ENCODE measurements at regions not wholly inside any gene's neighbourhood (a gene's known extent, or its start where the extent isn't known, plus 50 kb on each side); places are given as distances from the start of the nearest gene placed in this dataset.

DNA sequence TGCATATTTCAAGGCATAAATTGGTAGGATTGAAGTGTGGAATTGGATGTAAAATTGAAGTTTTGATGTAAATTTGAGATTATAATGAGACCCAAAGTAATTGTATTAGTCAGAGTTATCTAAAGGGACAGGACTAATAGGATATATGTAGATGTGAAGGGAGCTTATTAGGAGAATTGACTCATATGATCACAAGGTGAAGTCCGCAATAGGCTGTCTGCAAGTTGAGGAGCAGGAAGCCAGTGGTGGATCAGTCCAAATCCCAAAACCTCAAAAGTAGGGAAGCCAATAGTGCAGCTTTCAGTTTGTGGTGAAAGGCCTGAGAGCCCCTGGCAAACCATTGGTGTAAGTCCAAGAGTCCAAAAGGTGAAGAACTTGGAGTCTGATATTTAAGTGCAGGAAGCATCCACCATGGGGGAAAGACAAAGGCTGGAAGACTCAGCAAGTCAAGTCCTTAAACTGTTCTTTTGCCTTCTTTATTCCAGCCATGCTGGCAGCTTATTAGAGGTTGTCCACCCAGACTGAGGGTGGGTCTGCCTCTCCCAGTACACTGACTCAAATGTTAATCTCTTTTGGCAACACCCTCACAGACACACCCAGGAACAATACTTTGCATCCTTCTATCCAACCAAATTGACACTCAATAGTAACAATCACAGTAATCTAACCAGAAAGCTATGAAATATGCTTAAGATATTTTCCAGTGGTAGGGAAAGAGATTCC, 442.6 kb upstream of the PTCHD4 start:
- H4K91ac ChIP-seq (ENCODE audit: low read length) = no peak overlapping the region
- H3K36me3 ChIP-seq (ENCODE audit: control insufficient read depth in 1 of 2, insufficient read depth in 2 of 2, low read depth in 1 of 2, low read length in 2 of 2) = no peaks in the 10 kb centered on the region
- no peak overlapping the region for H2BK5ac ChIP-seq (ENCODE audit: low read depth, low read length, poor library complexity, severe bottlenecking)
- H3K79me1 ChIP-seq (replicated peaks; ENCODE audit: low read length, poor library complexity, severe bottlenecking) = no peaks in the 10 kb centered on the region
- H2BK120ac ChIP-seq (ENCODE audit: low read depth, low read length) = no peak overlapping the region
- H3K4me1 ChIP-seq (ENCODE audit: control insufficient read depth, insufficient read depth, low read depth, low read length) = no peaks in the 10 kb centered on the region
- no peak overlapping the region for H4K8ac ChIP-seq (ENCODE audit: low read length)
- H2AK5ac ChIP-seq (ENCODE audit: low read length, severe bottlenecking) = no peak overlapping the region
- no peak overlapping the region for H3K4me2 ChIP-seq (ENCODE audit: low read length, poor library complexity, severe bottlenecking)
- no peak overlapping the region for H2BK15ac ChIP-seq (ENCODE audit: low read depth, poor library complexity, severe bottlenecking)
- H3K4me3 ChIP-seq (ENCODE audit: insufficient read depth in 1 of 2, low read depth in 1 of 2, low read length in 2 of 2) = no peak overlapping the region
- H2BK12ac ChIP-seq (ENCODE audit: low read length in 2 of 2) = no peak overlapping the region
- H2AFZ ChIP-seq (ENCODE audit: low read depth, low read length) = no peak overlapping the region
- no peak overlapping the region for H3K23ac ChIP-seq (ENCODE audit: low read length in 2 of 2)
- 95% methylated on average over 1 of the region's 1 CpG for WGBS
- no peak overlapping the region for H3K4ac ChIP-seq (ENCODE audit: low read depth in 1 of 2, low read length in 2 of 2)
- DNase-seq = no peak
- no peak overlapping the region for H3K27ac ChIP-seq (ENCODE audit: low read length, poor library complexity, severe bottlenecking)
- peaks cover 0 to 8% of the 10 kb centered on the region in 2 experiments for H3K27me3 ChIP-seq (ENCODE audit: control insufficient read depth in 1 of 2, insufficient read depth in 1 of 2, low read length in 2 of 2)
- H3K14ac ChIP-seq (ENCODE audit: low read length in 2 of 2) = no peak overlapping the region
- H3K9me3 ChIP-seq (ENCODE audit: control insufficient read depth, low read length) = peaks cover 9% of the 10 kb centered on the region
- no peak overlapping the region for H3K18ac ChIP-seq (ENCODE audit: low read depth in 1 of 2, low read length in 2 of 2)
- H3K9ac ChIP-seq (ENCODE audit: low read length) = no peak overlapping the region

DNA sequence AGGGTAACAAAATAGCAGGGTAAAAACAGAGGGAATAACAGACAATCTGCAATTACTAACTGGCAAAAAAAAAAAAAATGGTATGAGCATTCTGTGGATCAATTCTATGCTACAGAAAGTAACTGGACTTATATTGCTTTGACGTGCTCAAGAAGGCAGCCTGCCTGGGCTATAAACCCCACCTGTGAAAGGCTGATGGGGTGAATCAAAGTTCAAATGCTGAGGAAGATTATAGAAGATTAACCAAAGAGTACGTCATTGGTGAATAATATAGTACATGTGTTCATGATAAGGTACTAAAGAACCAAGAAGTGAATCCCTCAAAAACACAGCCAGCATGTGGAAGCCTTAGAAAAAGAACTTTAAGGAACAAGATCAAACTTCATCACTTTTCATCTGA, 441.9 kb upstream of the PTCHD4 start:
- Histone ChIP-seq H2BK12ac (ENCODE audit: low read length in 2 of 2) (no peak overlapping the region), H4K8ac (ENCODE audit: low read length) (no peak overlapping the region), H2BK120ac (ENCODE audit: low read depth, low read length) (no peak overlapping the region), H3K14ac (ENCODE audit: low read length in 2 of 2) (no peak overlapping the region), H3K4me1 (ENCODE audit: control insufficient read depth, insufficient read depth, low read depth, low read length) (no peaks in the 10 kb centered on the region), H3K4me2 (ENCODE audit: low read length, poor library complexity, severe bottlenecking) (no peak overlapping the region), H3K9ac (ENCODE audit: low read length) (no peak overlapping the region), H2BK5ac (ENCODE audit: low read depth, low read length, poor library complexity, severe bottlenecking) (no peak overlapping the region), H2AFZ (ENCODE audit: low read depth, low read length) (no peak overlapping the region), H2AK5ac (ENCODE audit: low read length, severe bottlenecking) (no peak overlapping the region), H3K27ac (ENCODE audit: low read length, poor library complexity, severe bottlenecking) (no peak overlapping the region), H4K91ac (ENCODE audit: low read length) (no peak overlapping the region), H3K23ac (ENCODE audit: low read length in 2 of 2) (no peak overlapping the region), H3K4me3 (ENCODE audit: insufficient read depth in 1 of 2, low read depth in 1 of 2, low read length in 2 of 2) (no peak overlapping the region), H2BK15ac (ENCODE audit: low read depth, poor library complexity, severe bottlenecking) (no peak overlapping the region), H3K18ac (ENCODE audit: low read depth in 1 of 2, low read length in 2 of 2) (no peak overlapping the region), H3K79me1 (replicated peaks; ENCODE audit: low read length, poor library complexity, severe bottlenecking) (no peaks in the 10 kb centered on the region), H3K4ac (ENCODE audit: low read depth in 1 of 2, low read length in 2 of 2) (no peak overlapping the region), H3K9me3 (ENCODE audit: control insufficient read depth, low read length) (peaks cover 9% of the 10 kb centered on the region), H3K27me3 (ENCODE audit: control insufficient read depth in 1 of 2, insufficient read depth in 1 of 2, low read length in 2 of 2) (peaks cover 0 to 8% of the 10 kb centered on the region in 2 experiments), H3K36me3 (ENCODE audit: control insufficient read depth in 1 of 2, insufficient read depth in 2 of 2, low read depth in 1 of 2, low read length in 2 of 2) (no peaks in the 10 kb centered on the region)
- WGBS = 82% methylated on average over 1 of the region's 2 CpGs
- DNase-seq = no peak

DNA sequence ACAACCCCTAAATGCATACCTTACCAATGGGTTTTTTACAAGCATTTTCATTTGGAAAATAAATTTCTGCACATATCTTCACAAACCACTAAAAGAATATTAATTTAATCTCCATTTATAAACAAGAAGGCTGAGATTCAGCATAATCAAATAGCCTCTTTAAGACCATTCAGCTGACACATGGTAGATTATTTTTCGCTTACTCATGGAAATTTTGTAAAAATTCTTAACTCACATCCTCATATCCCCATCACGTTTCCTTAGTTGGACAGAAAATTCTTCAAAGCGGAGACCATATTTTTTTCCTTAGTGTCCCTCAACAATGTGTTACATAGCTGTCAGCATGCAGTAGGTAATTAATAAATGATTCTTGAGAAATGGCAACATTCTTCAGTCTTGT, 439.6 kb upstream of the PTCHD4 start:
- WGBS = 82% methylated on average over 2 of the region's 3 CpGs
- H3K27me3 ChIP-seq (ENCODE audit: control insufficient read depth in 1 of 2, insufficient read depth in 1 of 2, low read length in 2 of 2) = peaks cover 0 to 16% of the 10 kb centered on the region in 2 experiments
- no peak overlapping the region for H2BK15ac ChIP-seq (ENCODE audit: low read depth, poor library complexity, severe bottlenecking)

DNA sequence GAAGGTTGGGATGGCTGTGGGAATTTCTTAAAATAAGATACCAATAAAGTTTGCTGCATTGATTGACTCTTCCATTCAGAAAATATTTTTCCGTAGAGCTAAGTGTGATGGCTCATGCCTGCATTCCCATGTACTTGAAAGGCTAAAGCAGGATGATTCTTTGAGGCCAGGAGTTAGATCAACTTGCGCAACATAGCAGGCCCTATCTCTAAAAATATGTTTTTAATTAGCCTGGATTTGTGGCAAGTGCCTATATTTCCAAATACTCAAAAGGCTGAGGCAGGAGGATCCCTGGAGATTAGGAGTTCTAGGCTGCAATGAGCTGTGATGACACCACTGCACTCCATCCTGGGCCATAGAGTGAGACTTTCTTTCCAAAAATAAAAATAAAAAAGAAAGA, 431.2 kb upstream of the PTCHD4 start:
- Histone ChIP-seq H3K14ac (ENCODE audit: low read length in 2 of 2) (no peak overlapping the region), H3K27me3 (ENCODE audit: control insufficient read depth in 1 of 2, insufficient read depth in 1 of 2, low read length in 2 of 2) (peaks cover 23 to 45% of the 10 kb centered on the region in 2 experiments), H4K91ac (ENCODE audit: low read length) (no peak overlapping the region), H3K4me1 (ENCODE audit: control insufficient read depth, insufficient read depth, low read depth, low read length) (no peaks in the 10 kb centered on the region), H3K18ac (ENCODE audit: low read depth in 1 of 2, low read length in 2 of 2) (no peak overlapping the region), H2BK15ac (ENCODE audit: low read depth, poor library complexity, severe bottlenecking) (no peak overlapping the region), H4K8ac (ENCODE audit: low read length) (no peak overlapping the region), H3K27ac (ENCODE audit: low read length, poor library complexity, severe bottlenecking) (no peak overlapping the region), H3K23ac (ENCODE audit: low read length in 2 of 2) (no peak overlapping the region), H3K36me3 (ENCODE audit: control insufficient read depth in 1 of 2, insufficient read depth in 2 of 2, low read depth in 1 of 2, low read length in 2 of 2) (no peaks in the 10 kb centered on the region), H2BK5ac (ENCODE audit: low read depth, low read length, poor library complexity, severe bottlenecking) (no peak overlapping the region), H3K9ac (ENCODE audit: low read length) (no peak overlapping the region), H3K9me3 (ENCODE audit: control insufficient read depth, low read length) (peaks cover 23% of the 10 kb centered on the region), H3K79me1 (replicated peaks; ENCODE audit: low read length, poor library complexity, severe bottlenecking) (no peaks in the 10 kb centered on the region), H2AFZ (ENCODE audit: low read depth, low read length) (no peak overlapping the region), H2BK120ac (ENCODE audit: low read depth, low read length) (no peak overlapping the region), H2BK12ac (ENCODE audit: low read length in 2 of 2) (no peak overlapping the region), H2AK5ac (ENCODE audit: low read length, severe bottlenecking) (no peak overlapping the region), H3K4me2 (ENCODE audit: low read length, poor library complexity, severe bottlenecking) (no peak overlapping the region), H3K4me3 (ENCODE audit: insufficient read depth in 1 of 2, low read depth in 1 of 2, low read length in 2 of 2) (no peak overlapping the region), H3K4ac (ENCODE audit: low read depth in 1 of 2, low read length in 2 of 2) (no peak overlapping the region)
- WGBS = 70% methylated on average over 1 of the region's 2 CpGs
- DNase-seq = no peak

More for the DNA sequence above, 439.6 kb upstream of the PTCHD4 start:
- H3K14ac ChIP-seq (ENCODE audit: low read length in 2 of 2) = no peak overlapping the region
- no peak overlapping the region for H3K23ac ChIP-seq (ENCODE audit: low read length in 2 of 2)
- no peak overlapping the region for H3K4ac ChIP-seq (ENCODE audit: low read depth in 1 of 2, low read length in 2 of 2)
- H3K36me3 ChIP-seq (ENCODE audit: control insufficient read depth in 1 of 2, insufficient read depth in 2 of 2, low read depth in 1 of 2, low read length in 2 of 2) = no peaks in the 10 kb centered on the region
- no peaks in the 10 kb centered on the region for H3K79me1 ChIP-seq (replicated peaks; ENCODE audit: low read length, poor library complexity, severe bottlenecking)
- no peak overlapping the region for H4K91ac ChIP-seq (ENCODE audit: low read length)
- no peak overlapping the region for H3K27ac ChIP-seq (ENCODE audit: low read length, poor library complexity, severe bottlenecking)
- no peak overlapping the region for H3K9ac ChIP-seq (ENCODE audit: low read length)
- H4K8ac ChIP-seq (ENCODE audit: low read length) = no peak overlapping the region
- H2BK120ac ChIP-seq (ENCODE audit: low read depth, low read length) = no peak overlapping the region
- no peak overlapping the region for H3K4me3 ChIP-seq (ENCODE audit: insufficient read depth in 1 of 2, low read depth in 1 of 2, low read length in 2 of 2)
- no peak overlapping the region for H3K18ac ChIP-seq (ENCODE audit: low read depth in 1 of 2, low read length in 2 of 2)
- no peak overlapping the region for H2AK5ac ChIP-seq (ENCODE audit: low read length, severe bottlenecking)
- H2BK5ac ChIP-seq (ENCODE audit: low read depth, low read length, poor library complexity, severe bottlenecking) = no peak overlapping the region
- no peak overlapping the region for H2BK12ac ChIP-seq (ENCODE audit: low read length in 2 of 2)
- DNase-seq = no peak
- H3K4me1 ChIP-seq (ENCODE audit: control insufficient read depth, insufficient read depth, low read depth, low read length) = no peaks in the 10 kb centered on the region
- no peak overlapping the region for H2AFZ ChIP-seq (ENCODE audit: low read depth, low read length)
- H3K9me3 ChIP-seq (ENCODE audit: control insufficient read depth, low read length) = peaks cover 17% of the 10 kb centered on the region
- no peak overlapping the region for H3K4me2 ChIP-seq (ENCODE audit: low read length, poor library complexity, severe bottlenecking)
